SU-DHL-6 (cell line): ENCODE measurements at regions not wholly inside any gene's neighbourhood (a gene's known extent, or its start where the extent isn't known, plus 50 kb on each side); places are given as distances from the start of the nearest gene placed in this dataset.

ENCODE experiments used
- H2AFZ ChIP-seq: fragments of 200-600 bp; sonication (generic); 2 replicates; pipeline ENCODE4 v1.6.1; 2014; ENCODE audit warnings: low read depth, mild to moderate bottlenecking, moderate library complexity, mixed read lengths, antibody characterized with exemption, low read length; ENCODE audit not compliant: severe bottlenecking
- H3F3A ChIP-seq: fragments of 200-600 bp; shearing (Covaris generic); 2 replicates; pipeline ENCODE4 v1.6.0; 2016; ENCODE audit warnings: antibody characterized with exemption, mild to moderate bottlenecking; ENCODE audit not compliant: insufficient read depth
- H3K27ac ChIP-seq: fragments of 200-600 bp; sonication (generic); 2 replicates; pipeline ENCODE4 v1.5.1; 2016; ENCODE audit warnings: low read depth, mild to moderate bottlenecking, low read length, moderate library complexity, mixed read lengths
- H3K27me3 ChIP-seq: fragments of 200-600 bp; sonication (generic), shearing (Covaris generic); 2 replicates; pipeline ENCODE4 v1.6.0; 2014; ENCODE audit warnings: mild to moderate bottlenecking, low read length
- H3K36me3 ChIP-seq: fragments of 200-600 bp; sonication (generic); 2 replicates; pipeline ENCODE4 v1.6.1; 2014; ENCODE audit warnings: mild to moderate bottlenecking, low read length, mixed read lengths
- H3K4me2 ChIP-seq: fragments of 300-600, 200-600 bp; shearing (Covaris generic), sonication (generic); 2 replicates; pipeline ENCODE4 v1.6.0; 2014; ENCODE audit warnings: low read length, low read depth, mild to moderate bottlenecking; ENCODE audit not compliant: poor library complexity, severe bottlenecking
- H3K4me3 ChIP-seq: fragments of 200-600 bp; sonication (generic); 2 replicates; pipeline ENCODE4 v1.5.1; 2014; ENCODE audit warnings: antibody characterized with exemption, low read length, mild to moderate bottlenecking, mixed read lengths; ENCODE audit not compliant: insufficient read depth, poor library complexity, severe bottlenecking
- H3K79me2 ChIP-seq: fragments of 200-600 bp; sonication (generic); 2 replicates; pipeline ENCODE4 v1.6.1; 2014; ENCODE audit warnings: mild to moderate bottlenecking, low read length, moderate library complexity; ENCODE audit not compliant: insufficient read depth
- H3K9ac ChIP-seq: fragments of 200-600 bp; sonication (generic); 2 replicates; pipeline ENCODE4 v1.7.0; 2014; ENCODE audit warnings: mild to moderate bottlenecking, low read length
- H3K9me2 ChIP-seq: fragments of 200-600 bp; sonication (generic); replicated peaks from 2 replicates; pipeline ENCODE4 v1.6.1; 2014; ENCODE audit warnings: low read length; ENCODE audit not compliant: insufficient read depth
- H3K9me3 ChIP-seq: fragments of 200-600 bp; sonication (generic); 2 replicates; pipeline ENCODE4 v1.6.1; 2014; ENCODE audit warnings: low read length, mixed read lengths; ENCODE audit not compliant: insufficient read depth
- H4K20me1 ChIP-seq: fragments of 200-600 bp; sonication (generic); 2 replicates; pipeline ENCODE4 v1.6.1; 2014; ENCODE audit warnings: low read depth, mild to moderate bottlenecking, antibody characterized with exemption, low read length, moderate library complexity, mixed read lengths
- EZH2phosphoT487 ChIP-seq: fragments of 200-600 bp; sonication (generic), shearing (Covaris generic); conservative IDR thresholded peaks from 2 replicates; pipeline ENCODE4 v1.6.1; 2018; ENCODE audit warnings: mild to moderate bottlenecking, antibody characterized with exemption, low read length, moderate library complexity, mixed read lengths
- TF ChIP-seq, protein P1 (sequence below): fragments of 200-600 bp; sonication (generic); IDR thresholded peaks from one replicate; pipeline ENCODE4 v1.5.1; 2017; ENCODE audit warnings: antibody characterized with exemption, mild to moderate bottlenecking, low read length, moderate library complexity; ENCODE audit not compliant: insufficient read depth, poor library complexity, severe bottlenecking

DNA sequence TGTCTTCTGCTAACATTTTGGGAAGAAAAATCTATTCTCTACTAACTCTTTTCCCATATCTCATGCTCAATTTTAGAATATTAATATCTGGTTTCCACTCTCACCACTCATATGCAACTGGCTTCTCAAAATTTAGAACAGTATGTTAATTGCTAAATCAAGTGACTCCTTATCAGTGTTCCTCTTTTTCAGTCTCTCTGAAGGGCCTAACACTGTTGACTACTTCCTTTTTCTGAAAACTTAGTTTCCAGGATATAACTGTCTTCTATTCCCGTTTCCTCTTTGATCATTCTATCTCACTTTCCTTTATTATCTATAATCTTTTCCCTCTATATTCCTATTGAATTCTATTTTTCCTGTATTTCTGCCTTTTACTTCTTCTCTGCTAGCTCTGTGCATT is 1717.2 kb upstream of the C9orf72 start:
- H4K20me1 ChIP-seq: no peaks in the 10 kb centered on the region
- H2AFZ ChIP-seq: no peak overlapping the region
- no peak overlapping the region for H3K27ac ChIP-seq

GRCh38 chr9:29297592-29297991 is 1724.3 kb upstream of the C9orf72 start:
- H3K27me3 ChIP-seq: no peaks in the 10 kb centered on the region
- H3K36me3 ChIP-seq: no peaks in the 10 kb centered on the region
- H3K9ac ChIP-seq: no peak overlapping the region
- TF ChIP-seq, protein P1, sequence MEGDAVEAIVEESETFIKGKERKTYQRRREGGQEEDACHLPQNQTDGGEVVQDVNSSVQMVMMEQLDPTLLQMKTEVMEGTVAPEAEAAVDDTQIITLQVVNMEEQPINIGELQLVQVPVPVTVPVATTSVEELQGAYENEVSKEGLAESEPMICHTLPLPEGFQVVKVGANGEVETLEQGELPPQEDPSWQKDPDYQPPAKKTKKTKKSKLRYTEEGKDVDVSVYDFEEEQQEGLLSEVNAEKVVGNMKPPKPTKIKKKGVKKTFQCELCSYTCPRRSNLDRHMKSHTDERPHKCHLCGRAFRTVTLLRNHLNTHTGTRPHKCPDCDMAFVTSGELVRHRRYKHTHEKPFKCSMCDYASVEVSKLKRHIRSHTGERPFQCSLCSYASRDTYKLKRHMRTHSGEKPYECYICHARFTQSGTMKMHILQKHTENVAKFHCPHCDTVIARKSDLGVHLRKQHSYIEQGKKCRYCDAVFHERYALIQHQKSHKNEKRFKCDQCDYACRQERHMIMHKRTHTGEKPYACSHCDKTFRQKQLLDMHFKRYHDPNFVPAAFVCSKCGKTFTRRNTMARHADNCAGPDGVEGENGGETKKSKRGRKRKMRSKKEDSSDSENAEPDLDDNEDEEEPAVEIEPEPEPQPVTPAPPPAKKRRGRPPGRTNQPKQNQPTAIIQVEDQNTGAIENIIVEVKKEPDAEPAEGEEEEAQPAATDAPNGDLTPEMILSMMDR: no peak
- no peak for TF ChIP-seq EZH2phosphoT487
- H3K4me3 ChIP-seq: no peak overlapping the region
- H4K20me1 ChIP-seq: no peaks in the 10 kb centered on the region
- H3K4me2 ChIP-seq: no peak overlapping the region
- H2AFZ ChIP-seq: no peak overlapping the region
- no peaks in the 10 kb centered on the region for H3K9me2 ChIP-seq
- H3K27ac ChIP-seq: no peak overlapping the region
- no peaks in the 10 kb centered on the region; the same call in 1 of the 2 replicates for H3F3A ChIP-seq
- peaks cover 3% of the 10 kb centered on the region; the same call in 1 of the 2 replicates for H3K9me3 ChIP-seq
- no peaks in the 10 kb centered on the region for H3K79me2 ChIP-seq

More for the DNA sequence above, 1717.2 kb upstream of the C9orf72 start:
- no peaks in the 10 kb centered on the region for H3K36me3 ChIP-seq
- H3K4me2 ChIP-seq: no peak overlapping the region
- no peak overlapping the region for H3K9ac ChIP-seq
- H3K9me3 ChIP-seq: peaks cover 3% of the 10 kb centered on the region; the same call in 1 of the 2 replicates
- no peaks in the 10 kb centered on the region for H3K27me3 ChIP-seq
- no peak overlapping the region for H3K4me3 ChIP-seq
- no peaks in the 10 kb centered on the region for H3K79me2 ChIP-seq
- H3K9me2 ChIP-seq: no peaks in the 10 kb centered on the region
- no peaks in the 10 kb centered on the region; the same call in 1 of the 2 replicates for H3F3A ChIP-seq
- TF ChIP-seq, protein P1: no peak

DNA sequence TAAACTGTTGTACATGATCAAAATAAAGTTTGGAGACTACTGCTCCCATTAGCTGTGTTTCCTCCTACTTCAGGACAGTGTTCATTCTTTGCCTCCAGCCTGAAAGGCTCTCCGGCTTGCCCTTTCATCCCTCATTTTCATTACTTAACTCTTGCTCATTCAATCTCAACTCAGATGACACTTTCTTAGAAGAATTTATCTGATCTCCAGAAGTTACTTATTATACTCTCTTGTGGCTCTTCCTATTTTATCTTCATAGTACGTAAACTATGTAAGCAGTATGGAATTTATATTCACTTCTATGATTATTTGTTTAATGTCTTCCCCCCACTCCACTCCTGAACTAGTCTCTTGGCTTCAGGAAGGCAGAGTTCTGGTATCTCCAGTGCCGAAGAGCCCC is 1737.9 kb upstream of the C9orf72 start:
- Histone ChIP-seq H3F3A (no peaks in the 10 kb centered on the region), H4K20me1 (no peaks in the 10 kb centered on the region), H3K27ac (no peak overlapping the region), H2AFZ (no peak overlapping the region), H3K9me2 (0 out of 2 replicates have a peak, but pooled peaks cover 3% of the 10 kb centered on the region), H3K79me2 (no peaks in the 10 kb centered on the region), H3K4me2 (no peak overlapping the region), H3K27me3 (no peaks in the 10 kb centered on the region), H3K36me3 (no peaks in the 10 kb centered on the region), H3K9ac (no peak overlapping the region), H3K4me3 (no peak overlapping the region), H3K9me3 (no peaks in the 10 kb centered on the region)
- no peak for TF ChIP-seq EZH2phosphoT487
- TF ChIP-seq, protein P1: no peak
